HUDEP-2 (cell line): ENCODE measurements at regions not wholly inside any gene's neighbourhood (a gene's known extent, or its start where the extent isn't known, plus 50 kb on each side); places are given as distances from the start of the nearest gene placed in this dataset.
"Not testable (repeated sequence)": the region's sequence is repeated elsewhere in the genome, so short reads cannot be mapped to it uniquely, and the experiment has no call there.

Experiments used
- DNase-seq, 76 experiments: peaks; one replicate each; lab custom pipeline; 2025; ENCODE audit not compliant: unreplicated experiment in 76 of 76; lab: John Stamatoyannopoulos, UW

- no peak for DNase-seq
Measured at GRCh38 chr5:57429513-57430120, 53.0 kb downstream of the ACTBL2 start.

- not testable (repeated sequence) for DNase-seq
Measured at GRCh38 chr5:57429021-57429420, 53.6 kb downstream of the ACTBL2 start.

GRCh38 chr5:57422993-57423392 is 59.6 kb downstream of the ACTBL2 start:
- DNase-seq = no peak

- DNase-seq = no peak
Measured at GRCh38 chr5:57422341-57422740, 60.3 kb downstream of the ACTBL2 start.

- DNase-seq = no peak
Measured at GRCh38 chr5:57420801-57421200, 61.8 kb downstream of the ACTBL2 start.

- no peak for DNase-seq
Measured at GRCh38 chr5:57417971-57418370, 64.6 kb downstream of the ACTBL2 start.

GRCh38 chr5:57417320-57417719 is 65.3 kb downstream of the ACTBL2 start:
- no peak for DNase-seq

GRCh38 chr5:57416278-57416994 is 66.2 kb downstream of the ACTBL2 start:
- DNase-seq = no peak

- DNase-seq = no peak
Measured at GRCh38 chr5:57414857-57415256, 67.8 kb downstream of the ACTBL2 start.

- DNase-seq = no peak
Measured at GRCh38 chr5:57414191-57414590, 68.4 kb downstream of the ACTBL2 start.

- DNase-seq = no peak
Measured at GRCh38 chr5:57413145-57413544, 69.5 kb downstream of the ACTBL2 start.

GRCh38 chr5:57412680-57413079 is 69.9 kb downstream of the ACTBL2 start:
- DNase-seq = no peak

- DNase-seq = no peak
Measured at GRCh38 chr5:57411982-57412381, 70.6 kb downstream of the ACTBL2 start.

- DNase-seq = no peak
Measured at GRCh38 chr5:57410374-57411320, 72.0 kb downstream of the ACTBL2 start.

- no peak for DNase-seq
Measured at GRCh38 chr5:57408714-57409113, 73.9 kb downstream of the ACTBL2 start.

GRCh38 chr5:57408285-57408684 is 74.3 kb downstream of the ACTBL2 start:
- no peak for DNase-seq

- no peak for DNase-seq
Measured at GRCh38 chr5:57407391-57407790, 75.2 kb downstream of the ACTBL2 start.

GRCh38 chr5:57406641-57407040 is 76.0 kb downstream of the ACTBL2 start:
- no peak for DNase-seq

GRCh38 chr5:57405984-57406383 is 76.6 kb downstream of the ACTBL2 start:
- DNase-seq = no peak

- no peak for DNase-seq
Measured at GRCh38 chr5:57402761-57403160, 79.8 kb downstream of the ACTBL2 start.

- DNase-seq = no peak
Measured at GRCh38 chr5:57402348-57402747, 80.3 kb downstream of the ACTBL2 start.
